A673 (cell line): ENCODE measurements at regions not wholly inside any gene's neighbourhood (a gene's known extent, or its start where the extent isn't known, plus 50 kb on each side); places are given as distances from the start of the nearest gene placed in this dataset.
"Not testable (repeated sequence)": the region's sequence is repeated elsewhere in the genome, so short reads cannot be mapped to it uniquely, and the experiment has no call there.

ENCODE experiments used
- BruUV-seq: library from RNA; stranded (reverse); fragments of 400-500 nt; replicated peaks from 2 replicates; lab custom pipeline; 2021; lab: Mats Ljungman, UMichigan
- CTCF ChIA-PET: fragments of 300-600 bp; sonication (Branson Sonifier 250); formaldehyde crosslinking; loops from one replicate; lab custom pipeline; 2022; ENCODE audit warnings: antibody characterized with exemption; lab: Charles Lee
- POLR2A ChIA-PET: fragments of 300-600 bp; sonication (Branson Sonifier 250); formaldehyde crosslinking; loops from one replicate; lab custom pipeline; 2022; ENCODE audit warnings: antibody characterized with exemption; ENCODE audit not compliant: low non-redundant PET; lab: Charles Lee
- DNase-seq: peaks from one replicate; pipeline ENCODE4 v3.0.0-alpha.2; 2015; ENCODE audit warnings: low spot score
- H3K27ac ChIP-seq: fragments of 200-600 bp; sonication (generic); 2 replicates; pipeline ENCODE4 v1.5.1; 2016; ENCODE audit warnings: mixed run types, low read depth, mild to moderate bottlenecking, mixed read lengths, antibody characterized with exemption, low read length; ENCODE audit not compliant: poor library complexity, severe bottlenecking
- H3K27me3 ChIP-seq: fragments of 200-600 bp; sonication (generic); replicated peaks from 2 replicates; pipeline ENCODE4 v1.6.1; 2017; ENCODE audit warnings: mixed run types, low read depth, mild to moderate bottlenecking, mixed read lengths, antibody characterized with exemption, low read length; ENCODE audit not compliant: insufficient read depth, poor library complexity
- H3K36me3 ChIP-seq: fragments of 200-600 bp; sonication (generic); 2 replicates; pipeline ENCODE4 v1.6.1; 2016; ENCODE audit warnings: mixed run types, mild to moderate bottlenecking, mixed read lengths, antibody characterized with exemption, low read length; ENCODE audit not compliant: insufficient read depth, poor library complexity, severe bottlenecking
- H3K4me1 ChIP-seq: fragments of 200-600 bp; sonication (generic); 2 replicates; pipeline ENCODE4 v1.6.1; 2017; ENCODE audit warnings: mixed run types, mild to moderate bottlenecking, mixed read lengths, antibody characterized with exemption, low read length; ENCODE audit not compliant: insufficient read depth, poor library complexity, severe bottlenecking
- H3K4me3 ChIP-seq: fragments of 200-600 bp; sonication (generic); 2 replicates; pipeline ENCODE4 v1.5.1; 2016; ENCODE audit warnings: low read depth, mixed run types, mild to moderate bottlenecking, mixed read lengths, low read length; ENCODE audit not compliant: poor library complexity, severe bottlenecking
- H3K9me3 ChIP-seq: fragments of 200-600 bp; sonication (generic); 2 replicates; pipeline ENCODE4 v1.6.1; 2016; ENCODE audit warnings: mixed run types, low read depth, mild to moderate bottlenecking, mixed read lengths, antibody characterized with exemption, low read length; ENCODE audit not compliant: poor library complexity, severe bottlenecking
- intact Hi-C: fragments of 100-400 bp; cut with micrococcal nuclease; formaldehyde crosslinking; loops from one replicate; pipeline ENCODE4 v1.10.0; 2022; ENCODE audit not compliant: unreplicated experiment

- H3K27ac ChIP-seq, H3K9me3 ChIP-seq, H3K36me3 ChIP-seq, intact Hi-C loops, H3K4me1 ChIP-seq, POLR2A ChIA-PET, CTCF ChIA-PET, DNase-seq, BruUV-seq, H3K4me3 ChIP-seq, H3K27me3 ChIP-seq: not testable (repeated sequence)
These were observed 1271.9 kb downstream of the FOXD4L5 start for GRCh38 chr9:64013122-64013521.

GRCh38 chr9:64012014-64012413, 1273.0 kb downstream of the FOXD4L5 start:
- POLR2A ChIA-PET, BruUV-seq, CTCF ChIA-PET: not testable (repeated sequence)

GRCh38 chr9:63979741-63980140, 1305.3 kb downstream of the FOXD4L5 start:
- H3K4me3 ChIP-seq, POLR2A ChIA-PET, intact Hi-C loops, H3K27ac ChIP-seq, H3K9me3 ChIP-seq, H3K36me3 ChIP-seq, BruUV-seq, H3K4me1 ChIP-seq, H3K27me3 ChIP-seq, CTCF ChIA-PET, DNase-seq: not testable (repeated sequence)

More at GRCh38 chr9:64012014-64012413, 1273.0 kb downstream of the FOXD4L5 start:
- intact Hi-C loops, H3K27me3 ChIP-seq, H3K27ac ChIP-seq, H3K4me1 ChIP-seq, H3K9me3 ChIP-seq, DNase-seq, H3K36me3 ChIP-seq, H3K4me3 ChIP-seq: not testable (repeated sequence)
